HEK293 (cell line): ENCODE measurements at regions not wholly inside any gene's neighbourhood (a gene's known extent, or its start where the extent isn't known, plus 50 kb on each side); places are given as distances from the start of the nearest gene placed in this dataset.

ENCODE experiments used
- CTCF ChIA-PET: fragments of 350-600 bp; formaldehyde crosslinking; extraction: SDS; loops from one replicate; lab custom pipeline; 2021; ENCODE audit warnings: antibody characterized with exemption; lab: Yijun Ruan, JAX
- POLR2A ChIA-PET: fragments of 300-600 bp; formaldehyde crosslinking; extraction: SDS; loops from one replicate; lab custom pipeline; 2020; ENCODE audit warnings: antibody characterized with exemption, inconsistent platforms; lab: Yijun Ruan, JAX
- H3K27ac ChIP-seq: fragments of 200-500 bp; sonication (Bioruptor generic); 2 replicates; pipeline ENCODE4 v1.5.1; 2014; ENCODE audit warnings: low read depth, low read length, control low read depth, inconsistent platforms; ENCODE audit errors: extremely low read depth
- H3K36me3 ChIP-seq, 2 experiments: fragments of 200-500 bp in 1 of 2; sonication (Bioruptor generic) in 1 of 2; 1 replicate in 1 of 2; 2 replicates in 1 of 2; pipeline ENCODE4 v1.5.1; 2014 to 2017; ENCODE audit warnings: inconsistent platforms in 2 of 2, low read length in 2 of 2; ENCODE audit not compliant: control insufficient read depth in 2 of 2, insufficient read depth in 1 of 2
- H3K4me1 ChIP-seq: fragments of 200-500 bp; sonication (Bioruptor generic); 2 replicates; pipeline ENCODE4 v1.5.1; 2014; ENCODE audit warnings: mild to moderate bottlenecking, low read length, inconsistent platforms; ENCODE audit not compliant: control insufficient read depth, insufficient read depth
- H3K4me3 ChIP-seq: 2 replicates; pipeline ENCODE4 v1.5.1; 2011; ENCODE audit warnings: low read depth, mild to moderate bottlenecking, control low read depth, low read length, moderate library complexity
- H3K9me3 ChIP-seq: fragments of 200-500 bp; sonication (Bioruptor generic); 2 replicates; pipeline ENCODE4 v1.5.1; 2014; ENCODE audit warnings: low read depth, low read length, inconsistent platforms; ENCODE audit not compliant: control insufficient read depth, insufficient read depth
- EGR2 ChIP-seq: fragments of 450-650 bp; formaldehyde crosslinking; IDR thresholded peaks from 2 replicates; pipeline ENCODE4 v1.5.1; 2016; ENCODE audit warnings: low read depth, missing biosample characterization, missing genetic modification characterization
- HOXD13 ChIP-seq: sonication (generic); formaldehyde crosslinking; IDR thresholded peaks from 2 replicates; pipeline ENCODE4 v1.8.0; 2022; ENCODE audit warnings: missing genetic modification reagents, borderline replicate concordance
- INSM2 ChIP-seq: fragments of 450-650 bp; formaldehyde crosslinking; IDR thresholded peaks from 2 replicates; pipeline ENCODE4 v1.5.1; 2016; ENCODE audit warnings: missing biosample characterization, missing genetic modification characterization
- KLF1 ChIP-seq: fragments of 450-650 bp; formaldehyde crosslinking; IDR thresholded peaks from 2 replicates; pipeline ENCODE4 v1.5.1; 2016; ENCODE audit warnings: missing biosample characterization, missing genetic modification characterization
- PBX3 ChIP-seq: sonication (generic); formaldehyde crosslinking; IDR thresholded peaks from 2 replicates; pipeline ENCODE4 v1.8.1; 2022; ENCODE audit warnings: mild to moderate bottlenecking, moderate library complexity, missing genetic modification reagents
- PRDM6 ChIP-seq: fragments of 450-650 bp; formaldehyde crosslinking; IDR thresholded peaks from 2 replicates; pipeline ENCODE4 v1.5.1; 2017; ENCODE audit warnings: missing biosample characterization, missing genetic modification characterization
- SALL2 ChIP-seq: fragments of 450-650 bp; formaldehyde crosslinking; IDR thresholded peaks from 2 replicates; pipeline ENCODE4 v1.5.0; 2017; ENCODE audit warnings: missing biosample characterization, mild to moderate bottlenecking, missing genetic modification characterization, borderline replicate concordance
- TCF7L2 ChIP-seq: IDR thresholded peaks from 2 replicates; pipeline ENCODE4 v1.6.1; 2011; ENCODE audit warnings: low read depth, mild to moderate bottlenecking, inconsistent platforms, low read length, moderate library complexity, borderline replicate concordance
- ZBTB20 ChIP-seq: fragments of 450-650 bp; formaldehyde crosslinking; IDR thresholded peaks from 2 replicates; pipeline ENCODE4 v1.5.1; 2016; ENCODE audit warnings: missing biosample characterization, missing genetic modification characterization
- ZBTB49 ChIP-seq: fragments of 450-650 bp; formaldehyde crosslinking; IDR thresholded peaks from 2 replicates; pipeline ENCODE4 v1.5.1; 2016; ENCODE audit warnings: missing biosample characterization, missing genetic modification characterization, low read depth
- ZNF10 ChIP-seq: fragments of 450-650 bp; formaldehyde crosslinking; IDR thresholded peaks from 2 replicates; pipeline ENCODE4 v1.5.1; 2017; ENCODE audit warnings: missing biosample characterization, missing genetic modification characterization
- ZNF138 ChIP-seq: fragments of 450-650 bp; formaldehyde crosslinking; IDR thresholded peaks from 2 replicates; pipeline ENCODE4 v1.5.1; 2016; ENCODE audit warnings: missing biosample characterization, missing genetic modification characterization, borderline replicate concordance
- ZNF155 ChIP-seq: fragments of 450-650 bp; formaldehyde crosslinking; IDR thresholded peaks from 2 replicates; pipeline ENCODE4 v1.5.1; 2016; ENCODE audit warnings: missing biosample characterization, missing genetic modification characterization
- ZNF157 ChIP-seq: fragments of 450-650 bp; formaldehyde crosslinking; IDR thresholded peaks from 2 replicates; pipeline ENCODE4 v1.5.1; 2016; ENCODE audit warnings: missing biosample characterization, missing genetic modification characterization
- ZNF19 ChIP-seq: fragments of 450-650 bp; formaldehyde crosslinking; IDR thresholded peaks from 2 replicates; pipeline ENCODE4; 2016; ENCODE audit warnings: missing biosample characterization, missing genetic modification characterization, low read depth
- ZNF202 ChIP-seq: fragments of 450-650 bp; formaldehyde crosslinking; IDR thresholded peaks from 2 replicates; pipeline ENCODE4 v1.5.1; 2016; ENCODE audit warnings: missing biosample characterization, missing genetic modification characterization, borderline replicate concordance
- ZNF214 ChIP-seq: fragments of 450-650 bp; formaldehyde crosslinking; IDR thresholded peaks from 2 replicates; pipeline ENCODE4 v1.5.1; 2017; ENCODE audit warnings: missing biosample characterization, mild to moderate bottlenecking, missing genetic modification characterization, borderline replicate concordance
- ZNF24 ChIP-seq: fragments of 450-650 bp; formaldehyde crosslinking; IDR thresholded peaks from 2 replicates; pipeline ENCODE4 v1.5.1; 2016; ENCODE audit warnings: missing biosample characterization, missing genetic modification characterization
- ZNF248 ChIP-seq: fragments of 450-650 bp; formaldehyde crosslinking; IDR thresholded peaks from 2 replicates; pipeline ENCODE4 v1.5.1; 2017; ENCODE audit warnings: missing biosample characterization, missing genetic modification characterization
- ZNF266 ChIP-seq: fragments of 450-650 bp; formaldehyde crosslinking; IDR thresholded peaks from 2 replicates; pipeline ENCODE4 v1.5.1; 2016; ENCODE audit warnings: missing biosample characterization, missing genetic modification characterization, low read depth
- ZNF324 ChIP-seq: fragments of 450-650 bp; formaldehyde crosslinking; IDR thresholded peaks from 2 replicates; pipeline ENCODE4 v1.5.1; 2016; ENCODE audit warnings: missing biosample characterization, missing genetic modification characterization
- ZNF362 ChIP-seq: fragments of 450-650 bp; formaldehyde crosslinking; IDR thresholded peaks from 2 replicates; pipeline ENCODE4 v1.5.1; 2016; ENCODE audit warnings: missing biosample characterization, missing genetic modification characterization
- ZNF473 ChIP-seq: fragments of 450-650 bp; formaldehyde crosslinking; IDR thresholded peaks from 2 replicates; pipeline ENCODE4 v1.5.1; 2017; ENCODE audit warnings: missing biosample characterization, missing genetic modification characterization
- ZNF596 ChIP-seq: fragments of 450-650 bp; IDR thresholded peaks from 2 replicates; pipeline ENCODE4 v1.5.0; 2018; ENCODE audit warnings: missing biosample characterization, mild to moderate bottlenecking, missing genetic modification characterization, moderate library complexity
- ZNF660 ChIP-seq: fragments of 450-650 bp; IDR thresholded peaks from 2 replicates; pipeline ENCODE4 v1.5.1; 2018; ENCODE audit warnings: missing biosample characterization, mild to moderate bottlenecking, missing genetic modification characterization
- ZNF692 ChIP-seq: fragments of 450-650 bp; formaldehyde crosslinking; IDR thresholded peaks from 2 replicates; pipeline ENCODE4 v1.5.1; 2016; ENCODE audit warnings: missing biosample characterization, missing genetic modification characterization
- ZNF704 ChIP-seq: fragments of 450-650 bp; formaldehyde crosslinking; IDR thresholded peaks from 2 replicates; pipeline ENCODE4 v1.5.1; 2016; ENCODE audit warnings: missing biosample characterization, missing genetic modification characterization
- ZNF768 ChIP-seq: fragments of 450-650 bp; formaldehyde crosslinking; IDR thresholded peaks from 2 replicates; pipeline ENCODE4 v1.5.1; 2018; ENCODE audit warnings: missing biosample characterization, mild to moderate bottlenecking, missing genetic modification characterization
- ZNF777 ChIP-seq: fragments of 450-650 bp; formaldehyde crosslinking; IDR thresholded peaks from 2 replicates; pipeline ENCODE4 v1.5.1; 2017; ENCODE audit warnings: missing biosample characterization, missing genetic modification characterization, borderline replicate concordance
- ZSCAN16 ChIP-seq: fragments of 450-650 bp; formaldehyde crosslinking; IDR thresholded peaks from 2 replicates; pipeline ENCODE4 v1.5.1; 2016; ENCODE audit warnings: missing biosample characterization, missing genetic modification characterization

GRCh38 chr11:92763336-92763735, 206.1 kb upstream of the MTNR1B start:
- H3K4me1 ChIP-seq, result no peaks in the 10 kb centered on the region

GRCh38 chr11:92764128-92764527, 205.3 kb upstream of the MTNR1B start:
- H3K4me3 ChIP-seq, result no peak overlapping the region
- H3K9me3 ChIP-seq, result no peaks in the 10 kb centered on the region
- POLR2A ChIA-PET, result no interaction called here
- CTCF ChIA-PET, result no interaction called here
- no peaks in the 10 kb centered on the region for H3K4me1 ChIP-seq
- H3K27ac ChIP-seq, result no peak overlapping the region
- no peaks in the 10 kb centered on the region for H3K36me3 ChIP-seq
- no peak for TF ChIP-seq ZNF266
- no peak for TF ChIP-seq ZBTB49
- no peak for TF ChIP-seq TCF7L2
- no peak for TF ChIP-seq HOXD13 (CRISPR knock-in tag)
- no peak for TF ChIP-seq ZNF157 (tag by site-specific recombination)
- no peak for TF ChIP-seq ZNF10 (tag by site-specific recombination)
- no peak for TF ChIP-seq INSM2 (tag by site-specific recombination)
- no peak for TF ChIP-seq PBX3
- no peak for TF ChIP-seq ZNF660 (tag by site-specific recombination)
- TF ChIP-seq ZNF768 (tag by site-specific recombination), result no peak
- no peak for TF ChIP-seq SALL2 (tag by site-specific recombination)
- TF ChIP-seq ZNF692, result no peak
- TF ChIP-seq ZNF324 (tag by site-specific recombination), result no peak

More at GRCh38 chr11:92763336-92763735, 206.1 kb upstream of the MTNR1B start:
- no peaks in the 10 kb centered on the region for H3K36me3 ChIP-seq
- no peaks in the 10 kb centered on the region for H3K9me3 ChIP-seq
- CTCF ChIA-PET, result no interaction called here
- H3K4me3 ChIP-seq, result no peak overlapping the region
- H3K27ac ChIP-seq, result no peak overlapping the region
- TF ChIP-seq ZNF202 (tag by site-specific recombination), result no peak
- TF ChIP-seq ZNF248, result no peak
- no peak for TF ChIP-seq ZBTB20 (tag by site-specific recombination)
- TF ChIP-seq ZNF704 (tag by site-specific recombination), result no peak
- no peak for TF ChIP-seq ZNF24 (tag by site-specific recombination)
- no peak for TF ChIP-seq ZNF596 (tag by site-specific recombination)
- TF ChIP-seq ZSCAN16 (tag by site-specific recombination), result no peak
- no peak for TF ChIP-seq ZNF19 (tag by site-specific recombination)
- no peak for TF ChIP-seq ZNF155 (tag by site-specific recombination)
- TF ChIP-seq ZNF138 (tag by site-specific recombination), result no peak
- no peak for TF ChIP-seq ZNF473 (tag by site-specific recombination)
- no peak for TF ChIP-seq ZNF362
- no peak for TF ChIP-seq PRDM6
- TF ChIP-seq EGR2 (tag by site-specific recombination), result no peak
- no peak for TF ChIP-seq KLF1 (tag by site-specific recombination)
- no peak for TF ChIP-seq ZNF777 (tag by site-specific recombination)
- no peak for TF ChIP-seq ZNF214 (tag by site-specific recombination)
- TF ChIP-seq, all 188 proteins: peak for 0
- POLR2A ChIA-PET, result no interaction called here
